GM12878 (cell line): ENCODE measurements at regions not wholly inside any gene's neighbourhood (a gene's known extent, or its start where the extent isn't known, plus 50 kb on each side); places are given as distances from the start of the nearest gene placed in this dataset.

Experiments used
- ATAC-seq: fragments of 200-7000 bp; cut with Tn5 transposase; 3 replicates; pipeline ENCODE4 v1.9.1; 2020; ENCODE audit warnings: mild to moderate bottlenecking, moderate library complexity
- BruUV-seq: library from RNA; stranded (reverse); fragments of 400-500 nt; replicated peaks from 2 replicates; lab custom pipeline; 2021; lab: Mats Ljungman, UMichigan
- CTCF ChIA-PET: fragments of 300-600 bp; sonication (Branson Sonifier 250); formaldehyde crosslinking; extraction: SDS; loops from one replicate; lab custom pipeline; 2021; ENCODE audit warnings: inconsistent platforms; lab: Yijun Ruan, JAX
- POLR2A ChIA-PET: fragments of 350-600 bp; formaldehyde crosslinking; extraction: SDS; loops from one replicate; lab custom pipeline; 2021; ENCODE audit warnings: inconsistent platforms; lab: Charles Lee
- RAD21 ChIA-PET: fragments of 300-600 bp; sonication (Branson Sonifier 250); formaldehyde crosslinking; loops from one replicate; lab custom pipeline; 2023; ENCODE audit warnings: antibody characterized with exemption; ENCODE audit not compliant: unreplicated experiment; lab: Charles Lee
- SMC1A ChIA-PET: fragments of 300-600 bp; sonication (Branson Sonifier 250); formaldehyde crosslinking; loops from one replicate; lab custom pipeline; 2023; ENCODE audit not compliant: unreplicated experiment, uncharacterized antibody; lab: Charles Lee
- DNase-seq: peaks from one replicate; pipeline ENCODE4 v3.0.0-alpha.2; 2011; ENCODE audit warnings: low read depth, low spot score
- FAIRE-seq: peaks from 3 replicates; lab custom pipeline; 2011; peaks lifted over from hg19 to GRCh38; lab: Jason Lieb, UNC
- H2AFZ ChIP-seq: 2 replicates; pipeline ENCODE4 v1.6.0; 2011; ENCODE audit warnings: low read depth, low read length, control low read depth; ENCODE audit not compliant: control insufficient read depth
- H3K27ac ChIP-seq: 2 replicates; pipeline ENCODE4 v1.5.1; 2011; ENCODE audit warnings: control low read depth; ENCODE audit not compliant: control insufficient read depth, insufficient read depth
- H3K27me3 ChIP-seq, 2 experiments: replicated peaks in 1 of 2; 2 replicates each; pipeline versions ENCODE4 v1.6.0 to v1.6.1; 2011; ENCODE audit warnings: low read length in 1 of 2; ENCODE audit not compliant: control insufficient read depth in 2 of 2, insufficient read depth in 2 of 2
- H3K36me3 ChIP-seq, 2 experiments: 2 replicates each; pipeline ENCODE4 v1.5.1; 2011; ENCODE audit warnings: low read length in 1 of 2; ENCODE audit not compliant: control insufficient read depth in 2 of 2, insufficient read depth in 2 of 2
- H3K4me1 ChIP-seq: 2 replicates; pipeline ENCODE4 v1.6.1; 2011; ENCODE audit warnings: mild to moderate bottlenecking, low read length, moderate library complexity, mixed read lengths; ENCODE audit not compliant: control insufficient read depth, insufficient read depth
- H3K4me2 ChIP-seq: 2 replicates; pipeline ENCODE4 v1.6.0; 2011; ENCODE audit warnings: control low read depth; ENCODE audit not compliant: control insufficient read depth, insufficient read depth
- H3K4me3 ChIP-seq: fragments of 200-600 bp; sonication (generic); 2 replicates; pipeline ENCODE4 v1.5.1; 2016
- H3K79me2 ChIP-seq: 2 replicates; pipeline ENCODE4 v1.6.0; 2011; ENCODE audit warnings: low read length; ENCODE audit not compliant: control insufficient read depth, insufficient read depth
- H3K9ac ChIP-seq: 2 replicates; pipeline ENCODE4 v1.8.0; 2011; ENCODE audit warnings: low read length, control low read depth, mixed read lengths; ENCODE audit not compliant: control insufficient read depth, insufficient read depth
- H3K9me3 ChIP-seq: replicated peaks from 3 replicates; pipeline ENCODE4 v1.5.1; 2011; ENCODE audit warnings: mild to moderate bottlenecking, low read length; ENCODE audit not compliant: control insufficient read depth, insufficient read depth
- H4K20me1 ChIP-seq: 2 replicates; pipeline ENCODE4 v1.6.0; 2011; ENCODE audit not compliant: control insufficient read depth, insufficient read depth
- CEBPB ChIP-seq, 2 experiments: fragments of 150-350 bp in 1 of 2; IDR thresholded peaks; 2 replicates each; pipeline ENCODE4 v1.6.1; 2012 to 2014; ENCODE audit warnings: low read depth in 2 of 2, low read length in 2 of 2, borderline replicate concordance in 1 of 2, inconsistent platforms in 1 of 2
- GATAD2B ChIP-seq: fragments of 450-650 bp; conservative IDR thresholded peaks from 2 replicates; pipeline ENCODE4 v1.6.1; 2017; ENCODE audit warnings: low read depth, mild to moderate bottlenecking, moderate library complexity
- HDAC6 ChIP-seq: fragments of 200-600 bp; sonication (generic); IDR thresholded peaks from one replicate; pipeline ENCODE4 v1.8.0; 2017; ENCODE audit warnings: antibody characterized with exemption; ENCODE audit not compliant: unreplicated experiment
- IRF5 ChIP-seq: fragments of 450-650 bp; IDR thresholded peaks from 2 replicates; pipeline ENCODE4 v1.6.1; 2017; ENCODE audit warnings: borderline replicate concordance
- RCOR1 ChIP-seq: conservative IDR thresholded peaks from 2 replicates; pipeline ENCODE4 v1.6.1; 2012; ENCODE audit warnings: low read depth, low read length, improper control_type of control experiment
- STAT1 ChIP-seq: fragments of 450-650 bp; conservative IDR thresholded peaks from 2 replicates; pipeline ENCODE4 v1.6.1; 2014; ENCODE audit warnings: antibody characterized with exemption, mild to moderate bottlenecking
- WGBS: methylation state at CpG from one replicate; pipeline ENCODE4 v1.1.6; 2016; ENCODE audit warnings: low lambda C conversion rate; ENCODE audit not compliant: insufficient replicate concordance, insufficient coverage; ENCODE audit errors: missing lambda C conversion rate; 5-methylcytosine and 5-hydroxymethylcytosine counted together
- in situ Hi-C: fragments of 300-500 bp; cut with MboI; formaldehyde crosslinking; loops from 9 replicates; pipeline ENCODE4 v1.14.3; 2018; ENCODE audit warnings: mixed read lengths
- intact Hi-C: fragments of 100-400 bp; cut with micrococcal nuclease; formaldehyde crosslinking; loops from one replicate; pipeline ENCODE4 v1.14.2; 2022; ENCODE audit not compliant: unreplicated experiment

- DNase-seq (no peak), FAIRE-seq (no peak), ATAC-seq (no peak)
- no TSS peak for BruUV-seq
- H3K4me3 ChIP-seq, result no peak overlapping the region
- no peak overlapping the region for H3K4me2 ChIP-seq
- SMC1A ChIA-PET, result no interaction called here
- no peaks in the 10 kb centered on the region; the same call in 2 of the 3 replicates for H3K9me3 ChIP-seq
- CTCF ChIA-PET, result interaction anchor here (0.7 kb wide), 1 partner anchor 232 kb away, joined by 3 read pairs; no protein-coding TSS in a partner anchor
- RAD21 ChIA-PET, result no interaction called here
- H3K27ac ChIP-seq, result no peak overlapping the region
- in situ Hi-C loops (no loop called here), intact Hi-C loops (no loop called here)
- H3K36me3 ChIP-seq, result no peaks in the 10 kb centered on the region
- no peaks in the 10 kb centered on the region for H3K27me3 ChIP-seq
- H3K79me2 ChIP-seq, result no peaks in the 10 kb centered on the region
- no peaks in the 10 kb centered on the region for H3K4me1 ChIP-seq
- POLR2A ChIA-PET, result no interaction called here
- H4K20me1 ChIP-seq, result no peaks in the 10 kb centered on the region
- TF ChIP-seq RCOR1, result no peak
- no peak for TF ChIP-seq IRF5
- no peak for TF ChIP-seq HDAC6
- H2AFZ ChIP-seq, result no peak overlapping the region
- H3K9ac ChIP-seq, result no peak overlapping the region
- WGBS, result 79% methylated on average over 36 of the region's 36 CpGs
Measured at GRCh38 chr18:11432360-11432811, 177.0 kb upstream of the SLC35G4 start.

- H3K4me2 ChIP-seq, result no peak overlapping the region
- no peaks in the 10 kb centered on the region for H3K27me3 ChIP-seq
- no peak overlapping the region for H2AFZ ChIP-seq
- no TSS peak for BruUV-seq
- RAD21 ChIA-PET, result no interaction called here
- FAIRE-seq (no peak), DNase-seq (no peak), ATAC-seq (no peak)
- TF ChIP-seq STAT1 (no peak), CEBPB (IDR thresholded peaks at IDR 0.05; ENCODE audit: borderline replicate concordance in 1 of 2, low read depth in 2 of 2, low read length in 2 of 2) (no peak), GATAD2B (no peak)
- no peaks in the 10 kb centered on the region; the same call in 2 of the 3 replicates for H3K9me3 ChIP-seq
- in situ Hi-C loops, result no loop called here
- H3K36me3 ChIP-seq, result no peaks in the 10 kb centered on the region
- no peaks in the 10 kb centered on the region for H4K20me1 ChIP-seq
- WGBS, result 4% methylated on average over 2 of the region's 2 CpGs
- intact Hi-C loops, result no loop called here
- SMC1A ChIA-PET, result no interaction called here
- no peaks in the 10 kb centered on the region for H3K79me2 ChIP-seq
- CTCF ChIA-PET, result no interaction called here
- POLR2A ChIA-PET, result no interaction called here
- H3K9ac ChIP-seq, result no peak overlapping the region
- no peaks in the 10 kb centered on the region for H3K4me1 ChIP-seq
- no peak overlapping the region for H3K4me3 ChIP-seq
- no peak overlapping the region for H3K27ac ChIP-seq
Measured at GRCh38 chr18:11429876-11430275, 179.5 kb upstream of the SLC35G4 start.
